ENCODE measurements at regions not wholly inside any gene's neighbourhood (a gene's known extent, or its start where the extent isn't known, plus 50 kb on each side); places are given as distances from the start of the nearest gene placed in this dataset.
"Not testable (repeated sequence)": the region's sequence is repeated elsewhere in the genome, so short reads cannot be mapped to it uniquely, and the experiment has no call there.

GRCh38 chr10:8378198-8378983 lies 323.9 kb downstream of the GATA3 start:
- DNase-seq (ENCODE audit: low read depth in 2 of 2): no peak

- no peak for DNase-seq (ENCODE audit: low read depth in 2 of 2)
Measured at GRCh38 chr10:8379906-8380832, 325.7 kb downstream of the GATA3 start.

GRCh38 chr10:8380833-8381496 lies 326.5 kb downstream of the GATA3 start:
- no peak for DNase-seq (ENCODE audit: low read depth in 2 of 2)

GRCh38 chr10:8386781-8387180 lies 332.3 kb downstream of the GATA3 start:
- no peak for DNase-seq (ENCODE audit: low read depth in 2 of 2)

- DNase-seq (ENCODE audit: low read depth in 2 of 2): no peak
Measured at GRCh38 chr10:8389630-8390029, 335.1 kb downstream of the GATA3 start.

- no peak for DNase-seq (ENCODE audit: low read depth in 2 of 2)
Measured at GRCh38 chr10:8392216-8392615, 337.7 kb downstream of the GATA3 start.

GRCh38 chr10:8393531-8393930 lies 339.0 kb downstream of the GATA3 start:
- DNase-seq (ENCODE audit: low read depth in 2 of 2): no peak

GRCh38 chr10:8396675-8397074 lies 342.2 kb downstream of the GATA3 start:
- no peak for DNase-seq (ENCODE audit: low read depth in 2 of 2)

GRCh38 chr10:8398771-8399170 lies 344.3 kb downstream of the GATA3 start:
- DNase-seq (ENCODE audit: low read depth in 2 of 2): no peak

- DNase-seq (ENCODE audit: low read depth in 2 of 2): no peak
Measured at GRCh38 chr10:8400151-8400550, 345.7 kb downstream of the GATA3 start.

GRCh38 chr10:8400892-8401291 lies 346.4 kb downstream of the GATA3 start:
- no peak for DNase-seq (ENCODE audit: low read depth in 2 of 2)

- no peak for DNase-seq (ENCODE audit: low read depth in 2 of 2)
Measured at GRCh38 chr10:8401531-8401930, 347.0 kb downstream of the GATA3 start.

GRCh38 chr10:8402576-8402975 lies 348.1 kb downstream of the GATA3 start:
- no peak for DNase-seq (ENCODE audit: low read depth in 2 of 2)

GRCh38 chr10:8403711-8404371 lies 349.4 kb downstream of the GATA3 start:
- no peak for DNase-seq (ENCODE audit: low read depth in 2 of 2)

- DNase-seq (ENCODE audit: low read depth in 2 of 2): no peak
Measured at GRCh38 chr10:8404721-8405120, 350.2 kb downstream of the GATA3 start.

GRCh38 chr10:8405596-8405995 lies 351.1 kb downstream of the GATA3 start:
- DNase-seq (ENCODE audit: low read depth in 2 of 2): no peak

GRCh38 chr10:8407501-8408021 lies 353.1 kb downstream of the GATA3 start:
- DNase-seq (ENCODE audit: low read depth in 2 of 2): no peak

- no peak for DNase-seq (ENCODE audit: low read depth in 2 of 2)
Measured at GRCh38 chr10:8410506-8410905, 356.0 kb downstream of the GATA3 start.

- DNase-seq (ENCODE audit: low read depth in 2 of 2): no peak
Measured at GRCh38 chr10:8412541-8412940, 358.1 kb downstream of the GATA3 start.

GRCh38 chr10:8415029-8415428 lies 360.5 kb downstream of the GATA3 start:
- not testable (repeated sequence) for DNase-seq (ENCODE audit: low read depth in 2 of 2)

GRCh38 chr10:8416192-8416701 lies 361.8 kb downstream of the GATA3 start:
- no peak for DNase-seq (ENCODE audit: low read depth in 2 of 2)
